OCI-LY3 (cell line): ENCODE measurements at regions not wholly inside any gene's neighbourhood (a gene's known extent, or its start where the extent isn't known, plus 50 kb on each side); places are given as distances from the start of the nearest gene placed in this dataset.
"Not testable (repeated sequence)": the region's sequence is repeated elsewhere in the genome, so short reads cannot be mapped to it uniquely, and the experiment has no call there.

Experiments
- CTCF ChIP-seq: fragments of 200-600, 300-600 bp; sonication (generic); IDR thresholded peaks from 2 replicates; pipeline ENCODE4 v1.5.1; 2014; ENCODE audit warnings: antibody characterized with exemption, low read length, low read depth
- EZH2phosphoT487 ChIP-seq: fragments of 200-600 bp; shearing (Covaris generic); IDR thresholded peaks from 2 replicates; pipeline ENCODE4 v1.6.1; 2018; ENCODE audit warnings: antibody characterized with exemption, mixed run types, low read depth

DNA sequence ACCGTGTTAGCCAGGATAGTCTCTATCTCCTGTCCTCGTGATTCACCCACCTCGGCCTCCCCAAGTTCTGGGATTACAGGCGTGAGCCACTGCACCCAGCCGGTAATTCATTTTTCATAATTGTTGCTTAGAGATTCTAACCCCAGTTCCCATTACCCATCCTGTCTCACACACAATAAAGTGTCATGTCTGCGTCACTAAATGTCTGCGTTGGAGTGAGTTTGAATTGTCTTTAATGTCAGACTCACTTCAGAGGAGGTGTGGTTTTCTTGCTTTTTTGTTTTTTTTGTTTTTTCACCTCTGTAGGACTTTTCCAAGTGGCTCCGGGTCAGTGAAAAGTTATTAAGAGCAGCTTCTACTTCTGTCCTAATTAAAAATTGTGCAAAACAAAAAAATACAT is 304.5 kb downstream of the CNTNAP3B start:
- not testable (repeated sequence) for TF ChIP-seq CTCF, EZH2phosphoT487
